Upper lobe of left lung (tissue), 4 donors: ENCODE measurements at regions not wholly inside any gene's neighbourhood (a gene's known extent, or its start where the extent isn't known, plus 50 kb on each side); places are given as distances from the start of the nearest gene placed in this dataset.

Experiments used
- CTCF ChIP-seq, 6 experiments: fragments of 450-650 bp in 4 of 6; fragments of 200-600 bp in 2 of 6; sonication (generic) in 2 of 6; IDR thresholded peaks; one replicate each; pipeline ENCODE4 v1.5.1; 2016 to 2019; ENCODE audit warnings: antibody characterized with exemption in 6 of 6
- POLR2A ChIP-seq, 4 donors: fragments of 450-650 bp; IDR thresholded peaks; one replicate each; pipeline ENCODE4 v1.5.1; 2016 to 2017; ENCODE audit warnings: antibody characterized with exemption in 4 of 4, mild to moderate bottlenecking in 2 of 4

- TF ChIP-seq POLR2A (IDR thresholded peaks at IDR 0.05) (no peak), CTCF (IDR thresholded peaks at IDR 0.05) (no peak)
Observed at GRCh38 chr6:148104131-148104530, 238.5 kb upstream of the SASH1 start.
